AG08395 (cell line): ENCODE measurements at regions not wholly inside any gene's neighbourhood (a gene's known extent, or its start where the extent isn't known, plus 50 kb on each side); places are given as distances from the start of the nearest gene placed in this dataset.
"Not testable (repeated sequence)": the region's sequence is repeated elsewhere in the genome, so short reads cannot be mapped to it uniquely, and the experiment has no call there.

Experiments used
- DNase-seq: peaks from one replicate; pipeline ENCODE4 v3.0.0; 2012; ENCODE audit warnings: mixed read lengths, low spot score

- no peak for DNase-seq
These were observed 82.8 kb downstream of the CPZ start for GRCh38 chr4:8675383-8675782.

GRCh38 chr4:8674311-8674885 lies 81.8 kb downstream of the CPZ start:
- DNase-seq: no peak

- not testable (repeated sequence) for DNase-seq
These were observed 80.5 kb downstream of the CPZ start for GRCh38 chr4:8673106-8673505.

DNA sequence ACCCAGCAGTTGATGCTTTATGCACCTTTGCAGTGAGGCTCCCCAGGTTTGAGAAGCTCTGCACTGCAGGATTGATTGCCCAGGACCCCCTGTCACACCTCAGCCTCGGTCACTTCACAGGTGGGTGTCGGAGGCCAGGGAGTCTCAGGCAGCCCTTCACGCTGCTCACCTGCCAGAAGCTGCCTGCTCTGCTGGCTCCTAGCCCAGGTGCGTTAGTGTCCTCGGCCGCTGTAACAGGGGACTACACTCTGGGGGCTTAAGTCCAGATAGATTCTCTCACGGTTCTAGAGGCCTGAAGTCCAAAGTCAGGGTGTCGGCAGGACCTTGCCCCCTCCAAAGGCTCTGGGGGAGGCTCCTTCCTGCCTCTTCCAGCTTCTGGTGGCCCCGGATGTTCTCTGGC lies 79.9 kb downstream of the CPZ start:
- no peak for DNase-seq

DNA sequence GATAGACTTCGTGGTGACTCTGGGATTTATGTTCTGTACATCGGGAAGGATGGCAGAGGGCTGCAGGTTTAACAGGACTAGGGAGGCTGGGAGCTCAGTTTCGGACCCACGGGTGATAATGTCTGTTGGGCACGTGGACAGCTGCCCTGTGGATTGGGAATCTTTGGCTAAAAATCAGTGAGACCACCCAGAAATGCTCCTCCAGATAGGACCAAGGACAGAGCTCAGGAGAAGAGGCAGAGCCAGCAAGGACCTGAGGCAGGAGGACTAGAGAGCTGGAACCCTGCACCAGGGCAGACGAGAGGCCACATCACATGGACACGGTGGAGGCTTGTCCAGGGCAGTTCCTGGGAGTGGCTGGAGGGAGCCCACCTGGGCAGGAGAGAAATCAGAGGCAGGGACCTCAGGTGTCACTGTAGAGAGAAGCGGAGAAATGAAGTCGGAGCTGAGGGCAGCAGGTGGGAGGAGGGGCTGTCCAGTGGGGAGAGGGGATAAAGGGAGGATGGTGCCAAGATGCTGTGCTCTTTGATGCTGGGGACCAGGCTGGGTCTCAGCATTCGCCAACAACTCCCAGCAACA lies 79.2 kb downstream of the CPZ start:
- DNase-seq: no peak
